ENCODE measurements at regions not wholly inside any gene's neighbourhood (a gene's known extent, or its start where the extent isn't known, plus 50 kb on each side); places are given as distances from the start of the nearest gene placed in this dataset.

DNA sequence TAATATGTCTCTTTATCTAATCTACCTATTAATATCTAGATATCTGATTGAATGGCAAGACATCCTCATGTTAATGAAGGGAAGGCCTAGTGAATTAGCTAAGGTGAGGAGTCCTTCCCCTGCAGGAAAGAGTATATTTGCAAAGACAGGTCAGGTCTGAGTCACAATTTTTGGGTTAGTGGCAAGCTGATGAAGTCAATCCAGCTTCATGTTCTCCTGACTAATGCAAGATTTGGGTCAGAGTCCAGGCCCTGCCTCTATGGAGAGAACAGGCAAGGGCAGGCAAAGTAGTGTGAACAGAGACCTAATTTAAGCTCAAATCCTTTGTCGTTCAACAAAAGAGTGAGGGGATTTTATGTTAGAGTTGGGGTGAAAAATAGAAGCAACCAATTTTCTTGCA, 496.7 kb downstream of the BMP2 start:
- DNase-seq = no peak

DNA sequence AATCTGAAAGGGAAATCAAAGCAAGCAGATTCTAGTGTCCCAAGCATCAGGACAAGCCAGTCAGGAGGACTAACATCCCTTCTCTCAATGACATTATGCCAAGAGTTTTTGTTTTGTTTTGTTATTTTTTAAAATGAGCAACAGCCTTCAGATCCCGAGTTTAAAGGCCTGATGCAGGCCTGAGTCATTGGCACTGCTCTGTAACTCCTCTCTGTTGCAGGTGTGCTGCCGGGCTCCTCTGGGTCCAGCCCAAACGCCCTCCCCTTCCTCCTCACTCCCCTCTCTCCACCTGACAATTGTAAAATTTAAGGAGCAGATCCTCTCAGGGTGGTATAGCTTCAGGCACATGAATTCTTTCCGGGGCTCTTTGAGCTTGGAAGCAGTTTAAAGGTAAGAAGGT, 502.0 kb downstream of the BMP2 start:
- no peak for DNase-seq

DNA sequence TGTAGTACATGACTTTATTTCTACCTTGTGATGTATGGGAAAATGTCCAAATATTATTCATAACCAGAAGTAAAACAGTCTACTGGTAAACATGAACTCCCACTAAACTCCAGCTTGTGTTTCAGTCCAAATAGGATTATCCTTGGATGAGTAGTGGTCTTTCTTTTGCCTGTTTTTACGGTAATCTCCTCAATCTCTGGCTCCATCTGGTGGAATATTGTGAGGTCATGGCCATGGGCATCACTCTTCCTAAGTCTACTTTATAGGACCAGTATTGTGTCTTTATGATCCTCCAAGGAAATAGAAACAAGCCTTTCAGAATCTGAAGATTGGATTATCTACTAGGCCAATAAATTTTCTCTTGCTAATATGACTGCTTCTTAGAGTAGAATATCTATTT, 505.0 kb downstream of the BMP2 start:
- no peak for DNase-seq

DNA sequence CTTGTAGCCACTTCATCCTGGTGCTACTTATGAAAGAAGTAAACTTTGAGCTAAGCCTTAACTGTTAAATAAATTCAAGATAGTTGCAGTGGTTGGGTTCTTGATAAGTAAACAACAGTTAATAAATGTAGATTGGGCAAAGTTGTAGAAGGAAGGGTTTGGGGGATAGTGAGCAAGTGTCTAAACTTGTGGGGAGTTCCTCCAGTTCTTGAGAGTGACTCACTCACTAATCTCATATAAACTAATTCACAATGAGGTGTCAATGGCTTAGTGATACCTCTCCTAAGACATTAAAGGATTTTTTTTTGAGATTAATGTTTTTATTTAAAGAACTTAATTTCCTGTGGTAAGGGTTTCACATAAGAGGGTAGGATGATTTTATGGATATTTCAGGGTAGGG, 507.4 kb downstream of the BMP2 start:
- DNase-seq = no peak

DNA sequence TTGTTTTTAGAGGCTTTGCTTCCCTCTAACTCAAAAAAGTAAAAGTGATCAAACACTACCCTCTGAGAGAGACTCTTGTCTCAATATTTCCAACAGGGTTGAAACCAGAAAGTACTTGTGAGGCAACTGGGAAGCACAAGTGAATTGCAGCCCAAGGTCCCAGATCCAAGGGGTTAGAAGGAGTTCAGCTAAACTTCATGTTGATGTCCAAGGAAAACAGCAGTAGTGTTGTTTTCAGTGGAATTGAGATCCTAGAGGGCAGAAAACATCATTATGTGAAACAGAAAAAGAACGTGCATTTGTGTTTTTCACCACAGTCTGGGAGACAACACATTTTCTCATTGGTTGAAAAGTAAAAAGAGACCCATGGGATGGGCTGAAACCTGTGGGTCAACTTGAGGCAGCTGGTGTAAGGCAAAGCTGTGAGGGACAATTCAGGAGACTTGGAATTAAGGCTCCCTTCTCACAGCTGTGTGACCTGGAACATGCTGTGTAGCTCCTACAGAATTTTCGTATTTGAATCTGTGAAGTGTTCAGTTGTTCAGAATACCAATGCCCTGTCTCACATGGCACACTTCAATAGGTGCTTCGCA, 508.3 kb downstream of the BMP2 start:
- DNase-seq = no peak

DNA sequence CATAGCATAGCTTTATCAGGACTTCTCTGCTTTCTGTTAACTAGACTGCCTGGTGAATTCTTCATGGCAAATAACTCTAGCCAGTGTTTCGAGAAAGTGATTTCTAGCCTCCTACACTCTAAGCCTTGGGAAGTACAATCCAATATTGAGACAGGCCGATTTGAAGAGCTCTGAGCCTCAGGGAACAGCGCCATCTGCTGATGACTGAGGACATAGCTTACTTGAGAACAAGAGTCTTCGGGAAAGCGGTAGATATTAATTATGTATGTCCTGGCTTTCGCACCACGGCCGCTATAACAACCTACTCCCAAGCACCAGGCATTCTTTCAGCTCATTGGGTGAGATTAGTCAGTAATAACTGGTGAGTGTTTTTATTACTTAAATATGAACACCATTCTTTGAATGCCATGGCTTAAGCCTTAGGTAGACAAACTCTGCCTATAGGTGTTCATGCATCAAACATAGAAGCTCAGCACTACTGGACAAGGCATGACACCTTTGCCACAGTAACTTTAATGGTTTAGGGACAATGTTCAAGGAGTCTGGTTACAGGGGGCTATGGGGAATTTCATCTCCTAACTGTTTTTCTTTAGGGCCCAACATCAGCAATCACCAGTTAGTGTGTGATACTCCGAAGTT, 518.6 kb downstream of the BMP2 start:
- peak; percentile 5 for DNase-seq

DNA sequence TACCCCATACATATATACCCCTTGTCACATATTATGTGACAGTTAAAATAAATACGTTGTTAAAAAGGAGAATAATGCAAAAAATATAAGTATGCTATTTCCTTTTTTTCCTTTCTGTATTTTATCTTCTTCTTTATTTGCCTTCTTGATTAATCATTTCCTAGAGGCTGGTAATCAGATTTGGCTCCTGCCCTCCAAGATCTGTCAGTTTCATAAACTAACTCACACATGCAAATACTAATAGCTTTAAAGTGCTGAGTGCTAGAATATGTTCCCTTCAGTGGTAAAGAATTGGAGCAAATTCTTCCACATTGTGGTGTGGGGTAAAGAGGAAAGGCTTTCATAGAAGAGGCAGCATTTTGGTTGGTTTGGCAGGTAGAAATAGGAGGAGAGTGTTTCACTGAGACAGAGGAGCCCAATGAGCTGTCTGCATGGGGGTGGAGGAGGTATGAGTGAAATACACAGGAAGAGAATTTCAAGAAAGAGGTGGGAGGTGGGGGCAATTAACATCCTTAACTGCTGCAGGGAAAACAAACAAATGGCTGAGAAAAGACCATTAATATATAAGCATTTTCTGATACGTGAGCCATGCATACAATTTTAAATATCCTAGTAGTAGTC, 523.9 kb downstream of the BMP2 start:
- DNase-seq = no peak

DNA sequence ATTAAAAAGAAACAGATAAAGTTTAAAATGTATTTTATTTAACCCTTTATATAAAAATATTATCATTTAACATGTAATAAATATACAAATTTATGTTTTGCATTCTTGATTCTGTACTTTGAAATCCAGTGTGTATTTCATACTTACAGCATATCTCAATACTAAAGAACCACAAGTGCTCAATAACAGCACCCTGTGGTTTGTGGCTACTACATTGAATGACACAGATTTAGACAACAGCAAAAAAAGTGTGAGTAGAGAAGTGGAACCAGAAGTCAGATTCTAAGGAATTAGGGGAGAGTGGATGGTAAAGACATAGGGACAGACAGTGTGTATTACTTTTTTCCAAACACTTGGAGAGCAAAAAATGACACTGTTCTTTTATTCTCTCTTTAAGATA, 524.5 kb downstream of the BMP2 start:
- no peak for DNase-seq

DNA sequence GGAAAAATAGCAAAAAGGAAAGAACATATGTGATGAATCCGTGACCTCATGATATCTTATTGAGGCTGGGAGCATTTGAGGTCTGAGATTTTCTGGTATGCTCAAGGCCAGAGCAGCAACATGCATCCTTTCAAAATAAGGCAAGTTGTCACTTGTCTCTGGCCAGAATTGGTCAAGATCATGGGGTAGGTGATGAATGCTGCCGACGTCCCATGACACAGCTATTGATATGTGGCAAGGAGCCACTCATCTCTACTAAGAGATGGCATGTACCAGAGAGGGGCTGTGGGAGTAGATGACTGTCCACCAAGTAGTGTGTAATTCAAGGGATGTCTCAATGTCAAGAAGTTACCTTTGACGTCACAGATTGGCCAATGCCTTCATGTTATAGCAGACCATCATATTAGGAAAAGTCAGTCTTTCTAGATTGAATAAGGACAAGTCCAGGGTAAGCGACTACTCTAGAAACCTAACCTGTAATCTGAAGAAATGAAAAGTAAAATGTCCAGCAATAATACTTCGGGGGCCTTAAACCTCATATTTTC, 527.4 kb downstream of the BMP2 start:
- DNase-seq = no peak

DNA sequence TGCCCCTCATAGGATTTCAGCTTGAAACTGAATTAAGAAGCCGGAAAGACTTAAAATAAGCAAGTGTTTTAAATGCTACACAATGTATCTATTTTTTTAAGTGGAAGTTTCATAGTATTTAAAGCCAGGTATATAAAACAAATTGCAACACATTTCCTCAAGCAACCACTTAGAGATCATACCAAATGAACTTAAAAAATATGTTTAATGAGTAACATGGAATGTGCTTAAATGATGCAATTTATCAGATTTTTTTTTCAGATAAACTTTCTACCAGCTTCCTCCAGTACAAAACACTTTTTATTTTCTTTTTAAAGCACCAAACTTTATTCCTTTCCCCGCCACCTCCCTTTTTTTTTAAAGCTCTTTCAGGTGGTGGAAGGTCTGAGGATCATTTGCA, 534.3 kb downstream of the BMP2 start:
- DNase-seq = no peak

DNA sequence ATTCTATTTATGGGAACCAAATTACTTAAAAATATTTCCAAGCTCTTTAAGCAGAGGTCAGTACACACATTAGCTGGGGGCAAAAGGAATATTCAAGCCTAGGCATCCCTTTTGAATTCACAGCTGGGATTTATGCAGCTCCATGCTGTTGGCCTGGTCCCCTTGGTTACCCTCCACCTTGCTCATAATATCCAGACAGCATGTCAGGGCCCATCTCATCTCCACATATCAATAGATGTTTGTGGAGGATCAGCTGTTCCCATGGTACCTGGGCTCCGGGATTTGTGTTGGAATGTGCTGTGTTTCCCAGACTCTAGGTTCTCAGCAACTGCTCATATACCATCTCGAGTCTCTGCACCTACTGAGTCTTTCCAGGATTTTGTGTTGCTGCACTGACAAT, 534.8 kb downstream of the BMP2 start:
- DNase-seq = no peak

DNA sequence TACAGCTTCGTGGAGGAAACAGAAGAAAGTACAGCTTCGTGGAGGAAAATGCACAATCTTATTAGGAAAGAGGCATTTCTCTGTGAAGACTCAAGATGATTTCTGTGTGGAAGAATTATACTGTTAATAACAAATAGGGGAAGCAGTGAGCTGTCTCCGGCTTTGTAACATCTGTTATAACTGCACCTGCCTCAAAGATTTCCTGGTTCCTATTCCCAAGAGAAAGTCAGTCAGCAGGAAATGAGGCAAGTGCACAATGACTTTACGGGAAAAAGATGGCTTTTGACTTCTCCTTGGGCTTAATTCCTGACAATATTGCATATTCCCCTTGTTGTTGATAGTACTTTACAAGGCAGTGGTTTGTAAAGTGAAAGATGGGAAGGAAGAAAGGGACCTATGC, 538.5 kb downstream of the BMP2 start:
- DNase-seq = no peak

DNA sequence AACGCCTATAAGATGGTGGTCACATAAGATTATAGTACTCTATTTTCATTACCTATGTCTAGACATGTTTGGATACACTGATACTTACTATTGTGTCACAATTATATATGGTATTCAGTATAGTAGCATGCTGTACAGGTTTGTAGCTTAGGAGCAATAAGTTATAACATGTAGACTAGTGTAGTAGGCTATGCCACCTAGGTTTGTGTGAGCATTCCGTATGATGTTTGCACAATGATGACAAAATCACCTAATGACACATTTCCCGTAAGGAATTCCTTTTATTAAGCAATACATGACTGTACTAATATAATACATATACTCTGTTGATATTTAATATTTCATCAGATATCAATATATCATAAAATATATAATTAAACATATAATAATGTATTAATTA, 540.7 kb downstream of the BMP2 start:
- DNase-seq = no peak

DNA sequence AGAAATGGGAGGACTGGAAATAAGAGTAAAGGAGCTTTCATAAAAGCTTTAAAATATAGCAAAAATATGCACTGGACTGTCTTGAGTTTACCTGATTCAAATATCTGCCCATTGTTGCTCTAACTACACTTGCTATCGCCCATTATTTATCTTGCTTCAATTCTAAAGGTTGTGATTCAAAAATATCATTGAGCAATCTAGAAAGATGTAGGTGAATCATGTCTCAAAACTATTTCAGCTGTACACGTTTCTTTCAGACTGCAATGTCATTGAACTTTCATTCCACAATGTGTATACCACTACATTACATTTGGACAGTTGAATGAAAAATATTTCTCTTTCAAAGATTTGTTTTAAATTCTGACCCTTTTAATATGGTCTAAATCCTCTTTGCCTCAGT, 545.6 kb downstream of the BMP2 start:
- DNase-seq = no peak

DNA sequence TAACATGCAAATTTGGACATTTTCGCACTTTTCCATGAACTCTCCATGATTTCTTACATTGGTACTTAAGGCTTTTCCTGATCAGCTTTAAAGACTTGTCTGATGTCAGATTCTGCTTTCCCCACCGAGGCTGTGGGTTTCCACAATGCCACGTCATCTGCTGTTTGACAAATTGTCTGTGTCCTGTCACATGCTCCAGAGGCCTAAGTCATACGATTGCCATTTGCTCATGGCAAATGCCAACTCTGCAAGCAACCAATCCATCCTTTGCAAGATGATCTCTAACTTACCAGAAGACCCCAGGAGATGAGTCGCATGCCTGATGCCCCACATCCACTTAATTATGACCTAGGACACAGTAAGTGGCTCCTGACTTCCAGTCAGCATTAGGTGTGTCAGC, 556.5 kb downstream of the BMP2 start:
- DNase-seq = no peak

DNA sequence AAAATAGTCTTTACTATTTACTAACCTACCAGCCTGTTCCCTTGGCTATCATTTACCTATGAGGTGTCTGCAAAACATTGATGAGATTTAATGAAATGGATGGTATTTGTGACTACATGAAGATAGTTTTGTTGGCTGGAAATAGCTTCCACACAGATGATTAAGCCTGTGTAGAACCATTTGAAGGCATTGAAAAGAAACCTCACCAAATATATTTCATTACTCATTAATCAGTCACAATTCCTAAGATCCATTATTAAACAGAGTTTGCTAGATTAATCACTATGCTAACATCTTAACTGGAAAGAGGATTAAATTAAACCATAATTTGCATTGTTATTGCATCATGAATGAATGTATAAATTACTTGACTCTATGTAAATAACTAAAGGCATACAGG, 560.3 kb downstream of the BMP2 start:
- no peak for DNase-seq

DNA sequence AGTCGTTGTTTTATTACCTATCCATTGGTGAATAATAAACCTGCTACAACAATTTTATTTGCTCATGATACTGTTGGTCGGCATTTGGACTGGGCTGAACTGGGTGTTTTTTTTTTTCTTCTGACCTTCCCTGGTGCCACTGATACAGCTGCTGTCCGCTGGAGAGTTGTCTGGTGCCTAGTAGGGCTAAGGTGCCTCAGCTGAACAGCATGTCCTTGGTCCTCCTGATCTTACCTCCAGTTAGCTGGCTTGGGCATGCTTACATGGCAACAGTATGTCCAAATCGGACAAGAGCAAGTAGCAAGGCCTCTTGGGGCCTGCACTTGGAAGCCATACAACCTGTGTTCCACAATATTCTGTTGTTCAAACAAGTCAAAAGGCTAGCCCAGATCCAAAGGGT, 563.4 kb downstream of the BMP2 start:
- no peak for DNase-seq

DNA sequence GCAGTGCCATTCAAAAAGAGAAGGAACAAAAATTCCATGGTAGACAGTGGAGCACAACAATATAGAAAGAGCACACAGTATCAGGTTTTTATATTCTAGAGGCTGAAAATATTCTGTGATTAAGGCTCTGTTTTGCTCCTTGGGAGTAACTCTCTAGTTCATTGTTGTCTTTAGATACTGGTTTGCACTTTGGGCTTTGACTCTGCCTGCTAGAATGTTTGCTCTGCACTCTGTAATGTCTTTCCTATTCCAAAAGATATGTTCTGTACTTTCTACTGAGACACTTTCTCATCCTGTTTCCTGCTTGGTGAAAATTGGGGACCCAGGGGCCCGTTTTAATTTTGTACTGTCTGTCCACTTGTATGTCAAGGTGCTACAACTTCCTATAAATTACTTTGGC, 564.7 kb downstream of the BMP2 start:
- DNase-seq = no peak

DNA sequence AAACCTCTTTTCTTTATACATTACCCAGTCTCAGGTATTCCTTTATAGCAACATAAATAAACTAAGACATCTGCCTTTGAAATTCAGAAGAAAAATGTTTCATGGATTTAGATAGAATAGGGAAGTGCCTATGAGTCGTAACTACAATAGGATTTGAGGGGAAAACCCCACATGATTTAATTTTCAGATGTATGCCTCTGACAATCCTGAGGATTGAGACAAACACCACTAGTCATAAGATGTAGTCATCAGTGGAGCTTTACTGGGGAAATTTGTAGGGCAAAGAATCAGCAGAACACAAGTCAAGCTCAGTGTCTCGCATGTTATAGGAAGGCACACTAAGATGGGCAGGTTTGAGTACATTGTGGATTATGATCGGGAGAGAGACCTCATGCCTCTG, 566.4 kb downstream of the BMP2 start:
- DNase-seq = no peak

DNA sequence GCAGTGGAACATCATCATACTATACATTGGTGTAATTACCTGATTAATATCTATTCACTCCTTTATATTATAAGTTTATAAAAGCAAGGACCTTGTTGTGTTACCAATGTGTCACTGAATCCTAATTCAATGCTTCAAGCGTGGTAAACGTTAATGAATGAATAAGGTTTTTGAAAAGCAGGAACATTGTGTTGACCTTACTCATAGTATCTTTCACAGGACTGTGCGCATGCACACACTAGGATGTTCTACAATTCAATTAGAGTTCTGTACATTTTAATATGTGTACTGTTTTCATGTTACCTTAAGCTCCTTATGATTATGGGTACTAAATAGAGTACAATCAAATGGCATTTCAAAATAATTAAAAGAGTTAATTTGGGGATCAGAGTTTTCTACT, 578.5 kb downstream of the BMP2 start:
- no peak for DNase-seq

DNA sequence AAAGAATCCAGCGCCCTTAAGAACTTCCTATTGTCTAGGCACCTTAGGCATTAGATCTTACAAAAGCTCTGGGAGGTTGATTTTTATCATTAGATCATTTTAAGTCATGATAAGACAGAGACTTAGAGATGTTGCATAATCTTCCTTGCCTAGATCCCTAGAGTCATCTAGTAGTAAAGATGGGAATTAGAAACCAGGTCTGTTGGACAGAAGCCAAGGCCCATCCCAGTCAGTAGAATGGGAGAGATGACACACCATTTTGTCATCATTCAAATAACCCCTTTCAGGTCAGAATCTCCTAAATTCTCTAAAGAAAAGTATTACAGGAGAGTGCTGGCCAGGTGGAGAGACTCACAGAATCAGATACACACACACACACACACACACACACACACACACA, 579.1 kb downstream of the BMP2 start:
- no peak for DNase-seq

DNA sequence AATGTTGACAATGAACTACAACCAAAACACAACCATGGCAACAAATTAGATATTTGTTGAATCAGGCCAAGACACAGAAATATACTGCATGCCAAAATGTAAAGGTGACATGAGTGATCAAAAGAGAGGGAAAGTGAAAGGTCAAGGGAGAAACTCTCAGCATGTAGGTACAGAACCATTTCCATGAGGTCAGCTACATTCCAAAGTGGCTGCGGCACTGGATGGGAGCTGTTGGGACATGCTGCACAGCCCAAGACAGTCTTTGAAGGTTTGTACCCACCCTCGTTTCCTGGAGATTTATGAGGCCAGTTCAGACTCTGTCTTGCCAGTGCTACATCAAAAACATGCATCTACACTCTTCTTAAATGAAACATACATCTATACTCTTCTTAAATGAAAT, 579.9 kb downstream of the BMP2 start:
- no peak for DNase-seq

DNA sequence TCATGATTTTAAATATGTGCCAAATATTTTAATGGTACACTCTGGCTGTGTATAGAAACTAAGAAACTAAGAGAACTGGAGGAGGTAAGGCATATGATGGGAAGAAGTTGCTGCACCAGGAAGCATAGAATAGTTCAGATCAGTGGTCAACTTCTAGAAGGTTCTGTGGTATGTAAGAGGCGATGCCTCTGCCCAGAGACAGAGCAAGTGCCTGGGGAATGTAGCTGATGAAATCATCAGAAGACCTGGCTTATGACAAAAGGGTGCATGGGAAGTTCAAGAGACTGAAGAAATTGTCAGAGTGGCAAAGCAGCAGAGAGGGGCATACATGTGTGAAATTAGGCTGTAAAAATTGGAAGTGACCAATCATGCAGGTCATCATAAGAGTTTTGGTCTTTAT, 580.8 kb downstream of the BMP2 start:
- DNase-seq = no peak

DNA sequence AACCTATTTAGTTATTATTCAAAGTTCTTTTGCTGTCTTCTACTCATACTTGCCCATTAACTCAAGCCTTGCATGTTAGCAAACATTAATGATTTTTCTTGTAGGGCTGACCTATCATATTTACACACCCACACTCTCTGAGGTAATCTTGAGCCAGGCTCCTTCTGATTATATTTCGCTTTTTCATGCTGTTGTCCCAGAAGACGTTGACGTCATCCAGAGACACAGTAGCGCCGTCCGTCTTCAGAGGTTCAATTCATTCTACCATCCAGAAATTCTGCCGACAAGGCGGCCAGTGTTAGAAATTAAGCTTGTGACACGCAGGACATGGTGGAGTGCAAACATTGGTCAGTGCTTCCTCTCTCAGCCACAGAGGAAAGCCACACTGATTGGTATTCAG, 584.7 kb downstream of the BMP2 start:
- DNase-seq = no peak

DNA sequence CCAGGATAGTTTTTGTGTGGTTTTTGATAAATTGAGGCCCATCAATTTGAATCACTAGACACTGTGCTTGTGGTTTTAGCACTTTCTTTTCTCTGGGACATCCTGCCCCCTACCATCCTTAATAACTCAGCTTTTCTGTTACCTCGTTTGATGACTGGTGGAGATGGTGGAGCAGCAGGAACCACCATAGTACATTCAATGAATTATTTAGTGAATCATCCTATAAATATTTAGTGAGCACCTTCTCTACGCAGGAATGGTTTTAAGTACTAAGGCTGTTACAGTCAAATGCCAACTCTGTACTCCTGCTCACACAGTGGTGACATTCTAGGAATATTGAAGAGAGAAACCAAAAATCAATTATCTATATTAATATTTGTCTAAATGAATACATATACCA, 585.2 kb downstream of the HAO1 start:
- no peak for DNase-seq
